LNCaP clone FGC (cell line): ENCODE measurements at regions not wholly inside any gene's neighbourhood (a gene's known extent, or its start where the extent isn't known, plus 50 kb on each side); places are given as distances from the start of the nearest gene placed in this dataset.

Experiments
- DNase-seq: peaks from one replicate; pipeline ENCODE4 v3.0.0-alpha.2; 2011; ENCODE audit warnings: low read depth
- H3K4me3 ChIP-seq: 2 replicates; pipeline ENCODE4 v1.5.1; 2011; ENCODE audit warnings: mild to moderate bottlenecking, low read depth, low read length, control low read depth
- CTCF ChIP-seq: IDR thresholded peaks from 2 replicates; pipeline ENCODE4 v1.5.1; 2012; ENCODE audit warnings: mild to moderate bottlenecking; ENCODE audit not compliant: control insufficient read depth, insufficient read depth; ENCODE audit errors: extremely low read depth

- no peak for DNase-seq
- no peak for TF ChIP-seq CTCF
- no peak overlapping the region for H3K4me3 ChIP-seq
Measured at GRCh38 chr11:23257088-23257487, 396.8 kb upstream of the CCDC179 start.

- no peak overlapping the region for H3K4me3 ChIP-seq
- no peak for TF ChIP-seq CTCF
- no peak for DNase-seq
Measured at GRCh38 chr11:23257556-23257955, 397.3 kb upstream of the CCDC179 start.

GRCh38 chr11:23263466-23263865 is 403.2 kb upstream of the CCDC179 start:
- no peak for DNase-seq
- no peak for TF ChIP-seq CTCF
- H3K4me3 ChIP-seq = no peak overlapping the region

- TF ChIP-seq CTCF = no peak
- DNase-seq = no peak
- no peak overlapping the region for H3K4me3 ChIP-seq
Measured at GRCh38 chr11:23272095-23272494, 411.8 kb upstream of the CCDC179 start.

- DNase-seq = no peak
- no peak for TF ChIP-seq CTCF
- H3K4me3 ChIP-seq = no peak overlapping the region
Measured at GRCh38 chr11:23278121-23278520, 417.8 kb upstream of the CCDC179 start.

- no peak overlapping the region for H3K4me3 ChIP-seq
- no peak for TF ChIP-seq CTCF
- DNase-seq = no peak
Measured at GRCh38 chr11:23280088-23280487, 419.8 kb upstream of the CCDC179 start.

GRCh38 chr11:23283666-23284065 is 423.4 kb upstream of the CCDC179 start:
- TF ChIP-seq CTCF = no peak
- DNase-seq = no peak
- no peak overlapping the region for H3K4me3 ChIP-seq
